GM12865 (cell line): ENCODE measurements at regions not wholly inside any gene's neighbourhood (a gene's known extent, or its start where the extent isn't known, plus 50 kb on each side); places are given as distances from the start of the nearest gene placed in this dataset.
A peak's percentile ranks its signal among the peaks of the same experiment; 100 is the strongest.

Source experiments
- DNase-seq: peaks from one replicate; pipeline ENCODE4 v3.0.0; 2010; ENCODE audit warnings: low read depth
- H3K4me3 ChIP-seq: 2 replicates; pipeline ENCODE4 v1.5.1; 2011; ENCODE audit warnings: mild to moderate bottlenecking, low read depth, low read length, control low read depth
- TF ChIP-seq, protein P1 (sequence below): IDR thresholded peaks from 2 replicates; pipeline ENCODE4 v1.5.1; 2011; ENCODE audit warnings: low read length, control low read depth, low read depth, inconsistent platforms; ENCODE audit not compliant: insufficient read depth; ENCODE audit errors: missing control alignments

DNA sequence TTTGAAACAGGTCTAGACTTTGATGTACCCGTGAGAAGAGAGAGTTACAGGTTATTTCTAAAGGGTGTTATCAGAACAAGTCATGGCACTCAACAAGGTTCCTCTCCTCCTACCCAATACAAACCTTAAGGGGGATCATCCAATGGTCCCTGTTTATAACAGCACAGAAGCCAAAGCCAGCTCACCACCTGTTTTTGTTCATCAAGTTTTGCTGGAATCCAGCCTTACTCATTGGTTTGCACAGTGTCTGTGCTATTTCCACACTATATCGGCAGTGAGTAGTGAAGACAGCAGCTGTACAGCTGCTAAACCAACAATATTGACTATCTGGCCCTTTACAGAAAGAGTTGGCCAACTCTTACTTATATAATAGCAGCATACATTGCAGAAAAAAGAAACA lies 262.1 kb upstream of the STS start:
- TF ChIP-seq, protein P1, sequence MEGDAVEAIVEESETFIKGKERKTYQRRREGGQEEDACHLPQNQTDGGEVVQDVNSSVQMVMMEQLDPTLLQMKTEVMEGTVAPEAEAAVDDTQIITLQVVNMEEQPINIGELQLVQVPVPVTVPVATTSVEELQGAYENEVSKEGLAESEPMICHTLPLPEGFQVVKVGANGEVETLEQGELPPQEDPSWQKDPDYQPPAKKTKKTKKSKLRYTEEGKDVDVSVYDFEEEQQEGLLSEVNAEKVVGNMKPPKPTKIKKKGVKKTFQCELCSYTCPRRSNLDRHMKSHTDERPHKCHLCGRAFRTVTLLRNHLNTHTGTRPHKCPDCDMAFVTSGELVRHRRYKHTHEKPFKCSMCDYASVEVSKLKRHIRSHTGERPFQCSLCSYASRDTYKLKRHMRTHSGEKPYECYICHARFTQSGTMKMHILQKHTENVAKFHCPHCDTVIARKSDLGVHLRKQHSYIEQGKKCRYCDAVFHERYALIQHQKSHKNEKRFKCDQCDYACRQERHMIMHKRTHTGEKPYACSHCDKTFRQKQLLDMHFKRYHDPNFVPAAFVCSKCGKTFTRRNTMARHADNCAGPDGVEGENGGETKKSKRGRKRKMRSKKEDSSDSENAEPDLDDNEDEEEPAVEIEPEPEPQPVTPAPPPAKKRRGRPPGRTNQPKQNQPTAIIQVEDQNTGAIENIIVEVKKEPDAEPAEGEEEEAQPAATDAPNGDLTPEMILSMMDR: no peak
- no peak overlapping the region for H3K4me3 ChIP-seq
- no peak for DNase-seq

DNA sequence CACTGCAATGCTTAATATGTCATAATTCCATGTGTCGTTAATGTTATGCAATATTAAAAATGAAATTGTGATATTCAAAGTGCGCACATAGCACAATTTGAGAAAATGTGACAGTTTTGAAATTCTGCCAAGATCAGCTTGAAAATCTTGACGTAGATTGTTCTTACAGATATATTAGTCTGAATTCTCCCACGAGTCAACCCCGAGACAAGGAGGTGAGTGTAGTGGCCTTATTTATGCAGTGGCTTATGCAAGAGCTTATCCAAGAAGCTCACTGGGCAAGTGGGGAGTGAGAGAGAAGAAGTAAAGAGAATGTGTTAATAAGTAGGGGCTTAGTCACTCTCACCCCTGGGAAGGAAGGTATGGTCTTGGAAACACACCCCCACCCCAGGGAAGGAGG lies 286.1 kb upstream of the STS start:
- TF ChIP-seq, protein P1: no peak
- H3K4me3 ChIP-seq: no peak overlapping the region
- DNase-seq: no peak

DNA sequence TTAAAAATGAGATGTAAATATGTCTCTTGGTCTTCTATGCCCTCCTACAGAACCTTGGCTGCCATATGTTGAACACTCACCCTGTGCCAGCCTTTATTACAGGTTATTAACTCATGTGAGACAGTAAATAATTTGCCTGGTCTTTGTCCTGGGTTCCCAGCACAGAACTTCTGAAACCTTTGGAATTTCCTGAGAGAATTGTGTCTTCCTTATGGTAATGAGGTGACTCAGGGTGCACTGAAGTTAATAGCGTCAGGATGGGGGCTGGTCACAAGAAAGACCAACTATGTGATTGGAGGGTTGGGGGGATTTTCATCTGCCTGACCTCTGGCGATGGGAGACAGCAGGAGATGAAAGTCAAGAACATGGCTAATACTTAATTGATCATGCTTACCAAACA lies 289.8 kb upstream of the STS start:
- no peak overlapping the region for H3K4me3 ChIP-seq
- TF ChIP-seq, protein P1: no peak
- DNase-seq: no peak

DNA sequence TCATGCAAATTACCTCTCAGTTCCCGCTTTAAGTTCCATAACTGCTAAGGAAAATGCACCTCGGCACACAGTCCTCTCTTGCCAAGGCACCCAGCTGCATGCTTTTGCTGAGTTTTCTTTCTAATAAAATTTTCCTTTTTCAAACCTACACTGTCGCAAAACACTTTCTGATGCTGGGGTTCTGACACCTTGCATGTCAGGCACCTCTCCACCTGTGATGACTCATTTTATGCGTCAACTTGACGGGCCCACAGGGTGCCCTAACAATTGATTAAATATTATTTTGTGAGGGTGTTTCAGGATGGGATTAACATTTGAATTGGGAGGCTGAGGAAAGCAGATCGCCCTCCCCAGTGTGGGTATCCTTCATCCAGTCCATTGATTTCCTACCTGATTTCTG lies 291.0 kb upstream of the STS start:
- TF ChIP-seq, protein P1: no peak
- no peak for DNase-seq
- H3K4me3 ChIP-seq: no peak overlapping the region

DNA sequence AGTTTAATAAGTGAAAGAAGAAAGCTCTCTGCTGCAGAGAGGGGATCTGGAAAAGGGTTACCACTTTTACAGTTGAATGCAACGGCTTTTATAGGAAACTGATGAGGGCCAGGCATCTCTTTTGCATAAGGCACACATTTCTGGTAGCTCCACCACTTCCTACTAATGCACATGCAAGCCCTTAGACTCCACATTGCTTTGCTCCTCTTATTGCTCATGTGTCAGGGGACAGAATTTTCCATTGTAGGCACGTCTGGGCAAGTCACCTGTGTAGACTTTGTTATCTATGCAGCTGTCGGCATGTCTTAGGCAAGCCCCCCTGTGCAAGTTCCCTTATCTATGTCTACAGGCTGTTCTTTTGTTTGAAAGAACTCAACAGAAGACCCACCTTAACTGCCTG lies 294.6 kb upstream of the STS start:
- peak; percentile 9 for DNase-seq
- TF ChIP-seq, protein P1: no peak

DNA sequence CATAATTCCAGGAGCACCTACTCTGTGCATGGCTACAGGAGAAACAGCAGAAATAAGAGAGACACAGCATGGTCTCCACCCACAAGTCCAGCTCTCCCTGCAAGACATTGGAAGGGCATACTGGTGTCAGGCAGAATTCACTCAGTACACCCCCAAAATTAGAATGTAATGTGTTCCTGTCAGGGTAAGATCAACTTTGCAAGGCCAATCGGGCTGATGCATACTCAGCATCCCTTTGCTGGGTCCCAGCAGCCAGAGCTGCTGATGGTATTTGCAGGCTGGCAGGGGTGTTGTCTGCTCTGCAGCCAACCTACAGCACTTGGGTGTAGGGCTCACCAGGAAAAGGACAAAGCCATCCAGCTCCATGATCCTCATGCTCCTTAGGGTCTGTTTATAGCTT lies 295.4 kb upstream of the STS start:
- H3K4me3 ChIP-seq: no peak overlapping the region
- DNase-seq: no peak
- TF ChIP-seq, protein P1: no peak

More for the DNA sequence above, 294.6 kb upstream of the STS start:
- H3K4me3 ChIP-seq: no peak overlapping the region

DNA sequence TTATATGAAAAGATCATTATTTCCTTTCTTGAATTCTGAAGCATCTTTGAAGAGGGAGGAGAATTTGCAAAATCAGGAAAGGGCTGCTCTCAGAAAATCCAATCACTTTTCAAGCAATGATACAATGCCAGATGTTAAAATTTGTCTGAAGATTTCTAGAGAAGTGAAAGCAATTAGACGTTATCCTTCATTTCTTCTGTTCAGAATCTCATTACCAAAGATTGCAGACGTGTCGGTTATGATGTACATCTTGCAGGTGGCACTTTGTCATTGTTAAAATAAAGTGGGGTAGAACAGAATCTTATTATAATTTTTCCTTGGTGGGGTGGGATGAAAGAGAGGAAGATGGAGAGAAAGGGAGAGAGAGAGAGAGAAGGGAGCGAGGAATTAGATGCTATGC lies 296.4 kb upstream of the STS start:
- TF ChIP-seq, protein P1: no peak
- DNase-seq: no peak
- no peak overlapping the region for H3K4me3 ChIP-seq
